K562 (cell line): ENCODE measurements at regions not wholly inside any gene's neighbourhood (a gene's known extent, or its start where the extent isn't known, plus 50 kb on each side); places are given as distances from the start of the nearest gene placed in this dataset.

ENCODE experiments used
- AFF1 ChIP-seq, 2 experiments: fragments of 450-650 bp; IDR thresholded peaks; 2 replicates each; pipeline ENCODE4 v1.6.1; 2018; ENCODE audit warnings: mild to moderate bottlenecking in 2 of 2, low read depth in 1 of 2; ENCODE audit not compliant: partially characterized antibody in 2 of 2
- DIDO1 ChIP-seq: fragments of 450-650 bp; IDR thresholded peaks from 2 replicates; pipeline ENCODE4 v1.6.1; 2016; ENCODE audit warnings: low read depth, missing biosample characterization, missing genetic modification characterization
- FIP1L1 ChIP-seq: fragments of 200-400 bp; formaldehyde crosslinking; IDR thresholded peaks from 2 replicates; pipeline ENCODE4 v1.6.1; 2018; ENCODE audit warnings: mild to moderate bottlenecking, low read depth, low read length; ENCODE audit not compliant: poor library complexity, severe bottlenecking
- FOXJ2 ChIP-seq: fragments of 200-800 bp; sonication (Bioruptor generic); IDR thresholded peaks from 2 replicates; pipeline ENCODE4 v1.6.1; 2016; ENCODE audit warnings: missing genetic modification characterization, missing compliant biosample characterization
- GTF2E2 ChIP-seq: fragments of 200-800 bp; sonication (Bioruptor generic); IDR thresholded peaks from 2 replicates; pipeline ENCODE4 v1.6.1; 2016; ENCODE audit warnings: missing genetic modification characterization, missing compliant biosample characterization
- GTF2F1 ChIP-seq: IDR thresholded peaks from 2 replicates; pipeline ENCODE4 v1.6.1; 2011; ENCODE audit warnings: low read depth, low read length, improper control_type of control experiment
- HDAC1 ChIP-seq, 2 experiments: fragments of 450-650 bp; IDR thresholded peaks; 2 replicates each; pipeline ENCODE4 v1.6.1; 2016 to 2017; ENCODE audit warnings: inconsistent platforms in 1 of 2, mild to moderate bottlenecking in 1 of 2, moderate library complexity in 1 of 2
- NR4A1 ChIP-seq, 2 experiments: fragments of 250-450 bp in 1 of 2; fragments of 450-650 bp in 1 of 2; sonication (Bioruptor Pico) in 1 of 2; IDR thresholded peaks; 2 replicates each; pipeline versions ENCODE4 v1.4.0 to v1.6.1; 2016 to 2020; ENCODE audit warnings: mild to moderate bottlenecking in 2 of 2, missing compliant biosample characterization in 1 of 2, missing genetic modification characterization in 1 of 2, moderate library complexity in 1 of 2
- NRF1 ChIP-seq, 2 experiments: fragments of 450-650 bp; IDR thresholded peaks in 1 of 2; conservative IDR thresholded peaks in 1 of 2; 2 replicates each; pipeline ENCODE4 v1.6.1; 2014; ENCODE audit warnings: mild to moderate bottlenecking in 2 of 2
- SRSF7 ChIP-seq: fragments of 200-400 bp; formaldehyde crosslinking; optimal IDR thresholded peaks from 2 replicates; pipeline ENCODE3; 2017; ENCODE audit warnings: mild to moderate bottlenecking, low read depth, low read length
- XRCC3 ChIP-seq: fragments of 450-650 bp; IDR thresholded peaks from 2 replicates; pipeline ENCODE4 v1.6.1; 2017; ENCODE audit warnings: mild to moderate bottlenecking, moderate library complexity
- ZBTB12 ChIP-seq: fragments of 250-450 bp; sonication (Bioruptor Pico); IDR thresholded peaks from 2 replicates; pipeline ENCODE4 v1.4.0; 2020
- ZBTB33 ChIP-seq: sonication (generic); formaldehyde crosslinking; IDR thresholded peaks from 2 replicates; pipeline ENCODE4 v1.8.1; 2023; ENCODE audit warnings: mild to moderate bottlenecking, missing genetic modification reagents
- ZKSCAN8 ChIP-seq: fragments of 200-800 bp; sonication (Bioruptor generic); IDR thresholded peaks from 2 replicates; pipeline ENCODE4 v1.6.1; 2016; ENCODE audit warnings: missing genetic modification characterization, missing compliant biosample characterization
- ZNF143 ChIP-seq: sonication (generic); formaldehyde crosslinking; IDR thresholded peaks from 2 replicates; pipeline ENCODE4 v1.9.0; 2022; ENCODE audit warnings: mild to moderate bottlenecking, missing genetic modification reagents
- ZNF277 ChIP-seq: fragments of 250-450 bp; sonication (Bioruptor Pico); IDR thresholded peaks from 2 replicates; pipeline ENCODE4 v1.8.0; 2022; ENCODE audit warnings: inconsistent platforms, mild to moderate bottlenecking, moderate library complexity, borderline replicate concordance
- ZNF79 ChIP-seq: fragments of 250-450 bp; sonication (Bioruptor Pico); IDR thresholded peaks from 2 replicates; pipeline ENCODE4 v1.4.0; 2020; ENCODE audit warnings: low read depth, mild to moderate bottlenecking, moderate library complexity

GRCh38 chr6:27146706-27147505 is 100.6 kb upstream of the PRSS16 start (continued):
- TF ChIP-seq FIP1L1 (peak; percentile 100), ZNF79 (no peak; the same call in 1 of the 2 replicates), XRCC3 (no peak), DIDO1 (no peak), NR4A1 (CRISPR knock-in tag; IDR thresholded peaks at IDR 0.05) (0 out of 2 replicates have a peak, but pooled peaks have one; percentile 55), NR4A1 (tag; IDR thresholded peaks at IDR 0.05) (no peak), ZBTB33 (peak; percentile 83), ZNF277 (no peak), HDAC1 (IDR thresholded peaks at IDR 0.05) (peak in 1 of 2 experiments; percentile 54; a peak in 3 of 4 replicates), ZNF143 (no peak), GTF2E2 (tag) (peak; percentile 100), SRSF7 (no peak), GTF2F1 (peak; percentile 98; the same call in 1 of the 2 replicates), FOXJ2 (tag) (no peak; the same call in none of the 2 replicates), AFF1 (IDR thresholded peaks at IDR 0.05; ENCODE audit: low read depth in 1 of 2, partially characterized antibody in 2 of 2) (peak; percentile 84 to 96), NRF1 (conservative IDR thresholded peaks at IDR 0.05 in 1 of 2, IDR thresholded peaks at IDR 0.05 in 1 of 2) (peak; percentile 86 to 89), ZKSCAN8 (no peak), ZBTB12 (CRISPR knock-in tag) (peak; percentile 88)
